Hepatocyte (in vitro differentiated cells): ENCODE measurements at regions not wholly inside any gene's neighbourhood (a gene's known extent, or its start where the extent isn't known, plus 50 kb on each side); places are given as distances from the start of the nearest gene placed in this dataset.
A peak's percentile ranks its signal among the peaks of the same experiment; 100 is the strongest.

Experiments
- DNase-seq: peaks from one replicate; pipeline ENCODE4 v3.0.0-alpha.2; 2016; ENCODE audit warnings: low spot score
- H2AFZ ChIP-seq: fragments of 200-600 bp; sonication (generic); 2 replicates; pipeline ENCODE4 v1.6.0; 2016; ENCODE audit warnings: antibody characterized with exemption, mild to moderate bottlenecking
- H3K27ac ChIP-seq: fragments of 200-600 bp; sonication (generic); 2 replicates; pipeline ENCODE4 v1.5.1; 2016; ENCODE audit warnings: mild to moderate bottlenecking
- H3K27me3 ChIP-seq: fragments of 200-600 bp; sonication (generic); 2 replicates; pipeline ENCODE4 v1.6.1; 2016
- H3K36me3 ChIP-seq: fragments of 200-600 bp; sonication (generic); replicated peaks from 2 replicates; pipeline ENCODE4 v1.5.1; 2016; ENCODE audit warnings: low read depth; ENCODE audit not compliant: insufficient read depth
- H3K4me1 ChIP-seq: fragments of 200-600 bp; sonication (generic); 2 replicates; pipeline ENCODE4 v1.5.1; 2016; ENCODE audit warnings: mild to moderate bottlenecking, moderate library complexity; ENCODE audit not compliant: insufficient read depth
- H3K4me2 ChIP-seq: fragments of 200-600 bp; sonication (generic); 2 replicates; pipeline ENCODE4 v1.6.0; 2016
- H3K4me3 ChIP-seq: fragments of 200-600 bp; sonication (generic); 2 replicates; pipeline ENCODE4 v1.5.1; 2016; ENCODE audit warnings: mild to moderate bottlenecking
- H3K79me2 ChIP-seq: fragments of 200-600 bp; sonication (generic); 2 replicates; pipeline ENCODE4 v1.6.0; 2017; ENCODE audit warnings: mild to moderate bottlenecking
- H3K9me2 ChIP-seq: fragments of 200-600 bp; sonication (generic); replicated peaks from 2 replicates; pipeline ENCODE4 v1.6.0; 2017; ENCODE audit warnings: mild to moderate bottlenecking; ENCODE audit not compliant: insufficient read depth
- H3K9me3 ChIP-seq: fragments of 200-600 bp; sonication (generic); 2 replicates; pipeline ENCODE4 v1.5.1; 2016; ENCODE audit warnings: low read depth, mild to moderate bottlenecking
- H4K20me1 ChIP-seq: fragments of 200-600 bp; sonication (generic); 2 replicates; pipeline ENCODE4 v1.6.0; 2016; ENCODE audit warnings: mild to moderate bottlenecking; ENCODE audit not compliant: insufficient read depth, poor library complexity, severe bottlenecking
- EZH2 ChIP-seq: fragments of 200-600 bp; sonication (generic); IDR thresholded peaks from 2 replicates; pipeline ENCODE4 v1.6.1; 2016; ENCODE audit warnings: antibody characterized with exemption, mild to moderate bottlenecking, borderline replicate concordance
- EZH2phosphoT487 ChIP-seq: fragments of 200-600 bp; sonication (generic); IDR thresholded peaks from one replicate; pipeline ENCODE4 v1.6.1; 2018; ENCODE audit warnings: antibody characterized with exemption, mild to moderate bottlenecking, low read depth, moderate library complexity; ENCODE audit not compliant: unreplicated experiment, severe bottlenecking
- WGBS: methylation state at CpG from one replicate; pipeline ENCODE4 v1.1.6; 2016; ENCODE audit warnings: low lambda C conversion rate; ENCODE audit errors: missing lambda C conversion rate; 5-methylcytosine and 5-hydroxymethylcytosine counted together
- TF ChIP-seq, protein P1 (sequence below): fragments of 200-600 bp; sonication (generic); IDR thresholded peaks from 2 replicates; pipeline ENCODE4 v1.5.1; 2016; ENCODE audit warnings: antibody characterized with exemption, mild to moderate bottlenecking; ENCODE audit not compliant: poor library complexity

DNA sequence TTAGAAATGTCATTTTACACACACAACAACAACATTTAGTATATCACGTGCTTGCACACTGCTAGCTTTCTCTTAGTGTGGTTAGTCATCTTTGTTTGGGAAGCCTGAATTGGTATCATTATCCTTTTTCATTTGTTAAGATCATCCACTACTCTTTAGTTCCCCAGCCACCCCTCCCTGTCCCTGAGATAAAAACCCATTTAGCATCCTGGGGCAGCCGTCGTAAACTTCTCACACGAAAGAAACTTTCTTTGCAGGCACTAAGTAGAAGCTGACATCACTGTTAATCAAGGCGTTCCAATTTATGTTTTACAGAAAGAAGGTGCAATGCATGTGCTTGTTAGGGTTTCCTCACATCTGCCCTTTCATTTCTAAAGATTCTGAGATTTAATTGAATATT lies 475.1 kb upstream of the FZD8 start:
- no peaks in the 10 kb centered on the region for H3K36me3 ChIP-seq
- no peaks in the 10 kb centered on the region for H3K9me3 ChIP-seq
- H2AFZ ChIP-seq = peak overlapping the region; percentile 30
- no peaks in the 10 kb centered on the region for H4K20me1 ChIP-seq
- no peaks in the 10 kb centered on the region for H3K27me3 ChIP-seq
- no peaks in the 10 kb centered on the region for H3K79me2 ChIP-seq
- WGBS = 36% methylated on average over 5 of the region's 5 CpGs
- peak overlapping the region; percentile 49 for H3K4me2 ChIP-seq
- peaks cover 32% of the 10 kb centered on the region for H3K4me1 ChIP-seq
- TF ChIP-seq EZH2 = no peak
- TF ChIP-seq, protein P1, sequence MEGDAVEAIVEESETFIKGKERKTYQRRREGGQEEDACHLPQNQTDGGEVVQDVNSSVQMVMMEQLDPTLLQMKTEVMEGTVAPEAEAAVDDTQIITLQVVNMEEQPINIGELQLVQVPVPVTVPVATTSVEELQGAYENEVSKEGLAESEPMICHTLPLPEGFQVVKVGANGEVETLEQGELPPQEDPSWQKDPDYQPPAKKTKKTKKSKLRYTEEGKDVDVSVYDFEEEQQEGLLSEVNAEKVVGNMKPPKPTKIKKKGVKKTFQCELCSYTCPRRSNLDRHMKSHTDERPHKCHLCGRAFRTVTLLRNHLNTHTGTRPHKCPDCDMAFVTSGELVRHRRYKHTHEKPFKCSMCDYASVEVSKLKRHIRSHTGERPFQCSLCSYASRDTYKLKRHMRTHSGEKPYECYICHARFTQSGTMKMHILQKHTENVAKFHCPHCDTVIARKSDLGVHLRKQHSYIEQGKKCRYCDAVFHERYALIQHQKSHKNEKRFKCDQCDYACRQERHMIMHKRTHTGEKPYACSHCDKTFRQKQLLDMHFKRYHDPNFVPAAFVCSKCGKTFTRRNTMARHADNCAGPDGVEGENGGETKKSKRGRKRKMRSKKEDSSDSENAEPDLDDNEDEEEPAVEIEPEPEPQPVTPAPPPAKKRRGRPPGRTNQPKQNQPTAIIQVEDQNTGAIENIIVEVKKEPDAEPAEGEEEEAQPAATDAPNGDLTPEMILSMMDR = no peak
- no peak for TF ChIP-seq EZH2phosphoT487
- no peaks in the 10 kb centered on the region for H3K9me2 ChIP-seq
- no peak for DNase-seq
- no peak overlapping the region for H3K27ac ChIP-seq
- no peak overlapping the region for H3K4me3 ChIP-seq

DNA sequence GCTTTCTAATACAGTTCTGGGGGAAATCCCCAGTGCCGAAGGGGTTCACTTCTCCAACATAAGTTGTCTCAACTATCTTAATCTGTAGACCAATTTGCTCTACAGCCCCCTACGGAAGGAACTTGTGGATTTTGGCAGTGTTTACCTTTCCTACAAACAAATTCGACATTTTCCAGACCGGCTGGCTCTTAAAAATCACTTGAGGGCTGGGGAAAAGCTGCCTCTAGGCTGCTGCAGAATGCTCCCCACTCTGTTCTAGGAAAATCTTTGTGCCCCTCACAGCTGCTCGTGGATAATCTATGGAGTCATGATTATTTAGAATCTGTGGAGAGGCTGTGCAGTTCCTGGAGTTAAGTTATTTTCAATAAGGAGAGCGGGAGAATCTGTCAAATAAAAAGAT lies 474.6 kb upstream of the FZD8 start:
- peak overlapping the region; percentile 14 for H3K27ac ChIP-seq
- no peak overlapping the region for H3K4me3 ChIP-seq

DNA sequence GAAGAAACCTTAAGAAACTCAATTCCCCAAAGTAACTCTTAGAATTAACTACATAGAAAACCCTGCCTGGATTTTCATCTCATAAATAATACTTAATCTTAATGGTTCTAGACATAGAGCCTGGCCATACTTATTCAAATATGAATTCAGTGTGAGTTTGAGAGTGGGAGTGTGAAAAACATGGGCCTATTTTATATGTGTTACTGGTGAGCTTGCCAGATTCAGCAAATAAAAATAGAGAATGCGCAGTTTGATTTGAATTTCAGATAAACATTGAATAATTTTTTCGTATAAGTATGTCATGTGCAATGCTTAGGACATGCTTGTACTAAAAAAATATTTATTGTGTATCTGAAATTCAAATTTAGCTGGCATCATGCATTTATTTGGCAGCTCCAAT lies 473.9 kb upstream of the FZD8 start:
- 51% methylated on average over 2 of the region's 2 CpGs for WGBS
- Histone ChIP-seq H3K4me3 (no peak overlapping the region), H3K9me2 (no peaks in the 10 kb centered on the region), H3K27ac (peak overlapping the region; percentile 56), H2AFZ (no peak overlapping the region), H3K27me3 (no peaks in the 10 kb centered on the region), H3K4me2 (peak overlapping the region; percentile 49), H3K79me2 (no peaks in the 10 kb centered on the region), H3K36me3 (no peaks in the 10 kb centered on the region), H4K20me1 (no peaks in the 10 kb centered on the region), H3K9me3 (no peaks in the 10 kb centered on the region), H3K4me1 (peaks cover 32% of the 10 kb centered on the region)
- TF ChIP-seq EZH2 = no peak
- TF ChIP-seq, protein P1 = no peak
- no peak for TF ChIP-seq EZH2phosphoT487
- DNase-seq = no peak

More for the DNA sequence above, 474.6 kb upstream of the FZD8 start:
- WGBS = 24% methylated on average over 6 of the region's 6 CpGs
- TF ChIP-seq EZH2 (no peak), EZH2phosphoT487 (no peak)
- TF ChIP-seq, protein P1 = no peak
- H3K79me2 ChIP-seq = no peaks in the 10 kb centered on the region
- no peaks in the 10 kb centered on the region for H3K36me3 ChIP-seq
- peak overlapping the region; percentile 30 for H2AFZ ChIP-seq
- peak overlapping the region; percentile 49 for H3K4me2 ChIP-seq
- H3K4me1 ChIP-seq = peaks cover 32% of the 10 kb centered on the region
- H4K20me1 ChIP-seq = no peaks in the 10 kb centered on the region
- no peaks in the 10 kb centered on the region for H3K9me2 ChIP-seq
- peak; percentile 8 for DNase-seq
- no peaks in the 10 kb centered on the region for H3K27me3 ChIP-seq
- no peaks in the 10 kb centered on the region for H3K9me3 ChIP-seq

DNA sequence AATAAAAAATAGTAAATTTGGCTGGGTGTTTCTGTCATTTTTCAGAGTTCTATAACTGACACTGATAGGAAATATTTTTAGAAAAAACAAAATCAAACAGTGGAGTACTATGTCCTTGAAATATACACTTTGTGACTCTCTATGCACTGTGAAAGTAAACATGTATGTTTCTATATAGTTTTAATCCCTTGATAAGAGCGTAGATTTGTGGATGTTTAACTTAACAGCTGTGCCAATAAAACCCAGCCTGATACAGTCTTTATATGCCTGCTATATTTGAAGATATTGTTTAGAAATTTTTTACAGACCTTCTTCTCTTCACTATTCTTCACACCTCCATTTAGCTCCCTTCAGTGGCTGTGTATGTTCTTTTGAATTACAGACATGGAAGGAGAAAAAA lies 473.3 kb upstream of the FZD8 start:
- TF ChIP-seq, protein P1 = no peak
- no peak for TF ChIP-seq EZH2phosphoT487
- TF ChIP-seq EZH2 = no peak
- no peaks in the 10 kb centered on the region for H3K9me2 ChIP-seq
- H3K36me3 ChIP-seq = no peaks in the 10 kb centered on the region
- H3K4me1 ChIP-seq = peaks cover 34% of the 10 kb centered on the region
- no peak overlapping the region for H2AFZ ChIP-seq
- no peaks in the 10 kb centered on the region for H3K27me3 ChIP-seq
- no peaks in the 10 kb centered on the region for H4K20me1 ChIP-seq
- no peaks in the 10 kb centered on the region for H3K79me2 ChIP-seq
- WGBS = 31% methylated on average over 1 of the region's 1 CpG
- H3K4me3 ChIP-seq = no peak overlapping the region
- DNase-seq = no peak
- H3K9me3 ChIP-seq = no peaks in the 10 kb centered on the region
- H3K27ac ChIP-seq = peak overlapping the region; percentile 56
- peak overlapping the region; percentile 38 for H3K4me2 ChIP-seq
